Natural killer cell treated with Interleukin-12 subunit alpha and Interleukin-12 subunit beta and Interleukin-15 and Interleukin-18, amount 100 ng/mL, for 72 hours (primary cell): ENCODE measurements at regions not wholly inside any gene's neighbourhood (a gene's known extent, or its start where the extent isn't known, plus 50 kb on each side); places are given as distances from the start of the nearest gene placed in this dataset.

Experiments used
- ATAC-seq, 2 donors: fragments of 150-1000 bp; cut with Tn5 transposase in 1 of 2; sonication (Bioruptor Pico), chemical (Tn5 transposase) in 1 of 2; 2 replicates each; pipeline ENCODE4 v1.10.0; 2021
- DNase-seq: peaks from one replicate; pipeline ENCODE4 v3.0.0; 2022; ENCODE audit warnings: low spot score
- H3K27ac Mint-ChIP-seq, 2 donors: 1 replicate in 1 of 2; 2 replicates in 1 of 2; pipeline ENCODE4 v1.8.0; 2022; ENCODE audit warnings: mixed read lengths in 2 of 2, mild to moderate bottlenecking in 1 of 2, moderate library complexity in 1 of 2
- H3K27me3 Mint-ChIP-seq, 2 donors: 1 replicate in 1 of 2; 2 replicates in 1 of 2; pipeline ENCODE4 v1.8.0; 2022; ENCODE audit warnings: mixed read lengths in 2 of 2
- H3K36me3 Mint-ChIP-seq: one replicate; pipeline ENCODE4 v1.8.0; 2022; ENCODE audit warnings: mixed read lengths
- H3K4me1 Mint-ChIP-seq, 2 donors: 1 replicate in 1 of 2; 2 replicates in 1 of 2; pipeline ENCODE4 v1.8.0; 2022; ENCODE audit warnings: low read depth in 2 of 2, mixed read lengths in 2 of 2, mild to moderate bottlenecking in 1 of 2
- H3K4me3 Mint-ChIP-seq: one replicate; pipeline ENCODE4 v1.8.0; 2022; ENCODE audit warnings: mixed read lengths
- H3K9me3 Mint-ChIP-seq: 2 replicates; pipeline ENCODE4 v1.8.0; 2022; ENCODE audit warnings: mixed read lengths

DNA sequence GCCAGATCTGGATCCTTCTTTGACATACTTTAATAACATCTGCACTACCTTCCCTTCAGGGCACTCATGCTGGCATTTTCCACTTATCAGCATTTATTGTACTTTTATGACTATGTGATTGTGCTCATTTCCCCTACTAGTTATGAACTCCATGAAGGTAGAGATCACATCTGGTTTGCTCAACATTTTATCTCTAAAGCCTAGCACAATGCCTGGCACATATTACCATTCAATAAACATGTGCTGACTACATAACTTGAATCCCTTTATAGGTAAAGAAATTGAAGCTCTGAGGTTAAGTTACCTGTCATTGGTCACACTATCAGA, 221.2 kb downstream of the HHIPL2 start:
- no peak overlapping the region for H3K27ac Mint-ChIP-seq
- H3K4me3 Mint-ChIP-seq = no peak overlapping the region
- H3K4me1 Mint-ChIP-seq = no peaks in the 10 kb centered on the region
- H3K36me3 Mint-ChIP-seq = no peaks in the 10 kb centered on the region
- H3K27me3 Mint-ChIP-seq = peaks cover 2 to 7% of the 10 kb centered on the region in 2 donors
- no peak for ATAC-seq
- no peak for DNase-seq
- H3K9me3 Mint-ChIP-seq = no peaks in the 10 kb centered on the region

DNA sequence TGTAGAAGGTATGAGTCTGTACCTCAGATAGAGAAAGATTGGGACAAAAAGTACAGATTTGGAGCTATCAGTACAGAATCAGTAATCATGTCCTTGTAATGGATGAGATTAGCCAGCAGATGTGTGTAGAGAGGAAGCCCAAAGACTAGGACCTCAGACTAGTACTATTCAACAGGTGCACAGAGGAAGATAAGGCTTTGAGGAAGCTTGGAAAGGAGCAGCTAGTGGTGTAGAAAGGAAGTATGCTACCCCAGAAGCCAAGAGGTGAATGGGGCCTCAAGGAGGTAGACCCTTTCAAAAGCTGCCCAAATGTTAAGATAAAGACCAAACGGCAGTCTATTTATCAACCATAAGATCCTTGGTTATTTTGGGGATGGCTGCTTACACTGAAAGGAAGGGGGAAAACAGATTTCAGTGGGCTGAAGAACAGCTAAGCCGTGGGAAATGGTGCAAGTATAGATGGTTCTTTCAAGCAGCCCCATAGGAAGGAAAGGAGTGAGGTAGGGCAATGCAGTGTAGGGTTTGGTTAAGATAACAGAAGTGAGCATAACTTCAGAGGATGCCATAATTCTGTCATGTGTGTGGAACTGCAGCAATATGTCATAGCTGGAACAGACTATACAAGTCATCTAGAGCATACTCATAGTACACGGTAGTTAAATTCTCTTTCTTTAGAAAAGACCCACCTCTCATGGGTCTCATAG, 221.7 kb downstream of the HHIPL2 start:
- no peaks in the 10 kb centered on the region for H3K9me3 Mint-ChIP-seq
- ATAC-seq (no peak), DNase-seq (no peak)
- H3K27ac Mint-ChIP-seq = no peak overlapping the region
- H3K4me3 Mint-ChIP-seq = no peak overlapping the region
- no peaks in the 10 kb centered on the region for H3K4me1 Mint-ChIP-seq
- H3K27me3 Mint-ChIP-seq = peaks cover 2 to 12% of the 10 kb centered on the region in 2 donors
- H3K36me3 Mint-ChIP-seq = no peaks in the 10 kb centered on the region

DNA sequence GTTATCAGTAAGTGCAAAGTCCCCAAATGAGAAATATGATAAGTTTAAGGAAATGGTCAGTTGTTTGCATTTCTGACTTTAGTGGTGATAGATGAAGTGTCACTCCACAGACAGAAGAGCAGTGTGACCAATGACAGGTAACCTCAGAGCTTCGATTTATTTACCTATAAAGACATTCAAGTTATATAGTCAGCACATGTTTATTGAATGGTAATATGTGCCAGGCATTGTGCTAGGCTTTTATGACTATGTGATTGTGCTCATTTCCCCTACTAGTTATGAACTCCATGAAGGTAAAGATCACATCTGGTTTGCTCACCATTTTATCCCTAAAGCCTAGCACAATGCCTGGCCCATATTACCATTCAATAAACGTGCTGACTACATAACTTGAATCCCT, 222.4 kb downstream of the HHIPL2 start:
- peaks cover 4 to 18% of the 10 kb centered on the region in 2 donors for H3K27me3 Mint-ChIP-seq
- no peak overlapping the region for H3K27ac Mint-ChIP-seq
- no peak for DNase-seq
- ATAC-seq = no peak
- no peaks in the 10 kb centered on the region for H3K36me3 Mint-ChIP-seq
- no peak overlapping the region for H3K4me3 Mint-ChIP-seq
- H3K4me1 Mint-ChIP-seq = no peaks in the 10 kb centered on the region
- no peaks in the 10 kb centered on the region for H3K9me3 Mint-ChIP-seq

DNA sequence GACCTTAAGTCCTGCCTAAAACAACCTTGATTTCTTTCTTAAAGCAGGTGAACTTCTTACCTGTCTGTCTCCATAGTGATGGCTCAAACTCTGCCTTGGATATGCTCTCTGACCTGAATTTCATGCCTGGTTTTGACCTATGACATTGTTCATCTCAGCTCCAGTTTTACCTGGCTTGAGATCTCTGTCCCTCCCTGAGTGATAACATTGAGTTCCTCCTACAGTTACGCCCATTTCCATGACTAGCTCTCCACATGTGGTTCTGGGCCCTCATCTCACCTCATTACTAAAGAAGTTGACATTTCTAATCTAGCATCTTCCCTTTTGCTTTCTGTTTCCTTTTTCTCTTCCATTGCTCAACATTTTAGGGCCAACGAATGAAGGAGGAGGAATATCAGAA, 233.1 kb downstream of the HHIPL2 start:
- no peak for ATAC-seq
- no peak for DNase-seq
- Mint-ChIP-seq H3K27me3 (peaks cover 6 to 16% of the 10 kb centered on the region in 2 donors), H3K4me3 (no peak overlapping the region), H3K27ac (no peak overlapping the region), H3K9me3 (no peaks in the 10 kb centered on the region), H3K36me3 (no peaks in the 10 kb centered on the region), H3K4me1 (peaks cover 0 to 3% of the 10 kb centered on the region in 2 donors)

DNA sequence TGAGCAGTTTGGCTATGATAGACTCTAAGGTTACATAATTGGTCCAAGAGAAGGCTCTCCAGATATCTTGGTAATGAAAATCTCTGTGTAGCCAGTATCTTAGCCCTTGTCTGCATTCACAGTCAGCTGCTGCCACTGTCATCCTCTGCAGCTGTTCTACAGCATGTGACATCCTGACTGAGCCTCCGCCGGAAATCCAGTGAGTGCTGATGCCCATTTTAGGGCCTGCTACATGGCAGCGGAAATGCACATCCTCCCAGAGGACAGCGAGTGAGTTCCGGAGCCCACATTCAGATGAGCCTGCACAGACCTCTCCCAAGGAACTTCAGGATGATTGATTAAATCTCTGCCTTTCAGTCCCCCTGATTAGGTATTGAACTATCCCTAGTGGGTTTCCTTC, 237.1 kb downstream of the HHIPL2 start:
- Mint-ChIP-seq H3K9me3 (no peaks in the 10 kb centered on the region), H3K4me1 (peaks cover 0 to 3% of the 10 kb centered on the region in 2 donors), H3K36me3 (no peaks in the 10 kb centered on the region), H3K4me3 (no peak overlapping the region), H3K27me3 (peaks cover 0 to 4% of the 10 kb centered on the region in 2 donors), H3K27ac (no peak overlapping the region)
- ATAC-seq = peak in 1 of 2 donors; percentile 40
- no peak for DNase-seq

DNA sequence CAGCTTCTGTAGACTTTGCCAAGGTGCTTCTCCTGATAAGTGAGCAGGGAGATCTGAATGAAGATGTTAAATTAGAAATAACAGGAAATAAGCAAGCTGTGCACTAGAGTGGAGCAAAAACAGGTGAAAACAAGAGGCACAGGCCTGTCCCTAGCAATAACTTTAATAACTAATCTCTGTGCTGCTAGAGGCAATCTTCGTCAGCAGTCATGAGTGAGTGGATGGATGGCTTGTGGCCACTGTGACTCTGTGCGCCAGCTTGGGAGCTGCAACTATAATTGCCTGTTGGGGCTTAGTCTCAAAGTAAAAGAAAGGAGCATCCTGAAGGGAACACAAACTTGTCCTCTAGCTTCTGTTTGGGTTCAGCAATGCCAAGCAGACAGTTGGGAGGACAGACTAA, 240.3 kb downstream of the HHIPL2 start:
- H3K27ac Mint-ChIP-seq = no peak overlapping the region
- no peak overlapping the region for H3K4me3 Mint-ChIP-seq
- H3K9me3 Mint-ChIP-seq = no peaks in the 10 kb centered on the region
- no peaks in the 10 kb centered on the region for H3K4me1 Mint-ChIP-seq
- DNase-seq (no peak), ATAC-seq (no peak)
- no peaks in the 10 kb centered on the region for H3K36me3 Mint-ChIP-seq
- H3K27me3 Mint-ChIP-seq = peaks cover 4 to 5% of the 10 kb centered on the region in 2 donors

DNA sequence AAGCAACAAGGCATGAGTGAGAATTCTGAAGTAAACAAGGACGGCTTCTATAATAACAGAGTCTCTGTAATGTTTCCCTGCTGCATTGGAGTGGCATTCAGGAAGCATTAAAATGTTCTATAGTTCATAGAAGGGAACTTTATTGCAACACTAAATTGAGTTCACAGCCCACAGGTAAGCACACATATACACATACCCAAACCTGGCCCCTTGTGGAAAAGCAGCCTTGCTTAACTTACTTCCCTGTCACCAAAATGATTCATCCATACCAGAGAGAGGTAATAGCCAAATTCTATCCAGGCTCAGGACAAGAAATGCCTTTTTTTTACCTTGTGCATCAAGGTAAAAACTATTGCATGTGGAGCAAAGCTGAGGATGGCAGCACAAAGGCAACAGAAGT, 241.4 kb downstream of the HHIPL2 start:
- H3K36me3 Mint-ChIP-seq = no peaks in the 10 kb centered on the region
- no peak overlapping the region for H3K4me3 Mint-ChIP-seq
- DNase-seq (no peak), ATAC-seq (no peak)
- H3K9me3 Mint-ChIP-seq = no peaks in the 10 kb centered on the region
- H3K27me3 Mint-ChIP-seq = peaks cover 4 to 5% of the 10 kb centered on the region in 2 donors
- no peaks in the 10 kb centered on the region for H3K4me1 Mint-ChIP-seq
- H3K27ac Mint-ChIP-seq = no peak overlapping the region

DNA sequence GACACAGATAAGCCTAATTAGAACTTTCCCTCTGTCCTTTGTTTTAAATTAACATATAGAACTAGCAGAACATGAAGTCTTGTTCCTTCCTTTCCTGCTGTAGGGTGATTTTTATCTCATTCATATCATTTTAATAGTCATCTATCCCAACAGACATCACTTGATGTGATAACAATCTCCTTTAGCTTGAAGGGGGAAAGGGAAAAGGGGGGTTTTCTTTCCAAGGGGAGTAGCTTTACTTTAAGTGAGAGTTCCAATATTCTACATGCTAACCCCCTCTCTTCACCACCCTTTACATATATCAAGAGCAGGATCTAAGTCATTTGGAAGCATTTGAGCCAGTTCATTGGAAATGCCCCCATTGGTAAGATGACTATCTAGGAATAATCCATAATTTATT, 241.9 kb downstream of the HHIPL2 start:
- H3K4me1 Mint-ChIP-seq = no peaks in the 10 kb centered on the region
- no peaks in the 10 kb centered on the region for H3K9me3 Mint-ChIP-seq
- H3K36me3 Mint-ChIP-seq = no peaks in the 10 kb centered on the region
- H3K27ac Mint-ChIP-seq = no peak overlapping the region
- ATAC-seq (no peak), DNase-seq (no peak)
- H3K27me3 Mint-ChIP-seq = peaks cover 4 to 5% of the 10 kb centered on the region in 2 donors
- no peak overlapping the region for H3K4me3 Mint-ChIP-seq

DNA sequence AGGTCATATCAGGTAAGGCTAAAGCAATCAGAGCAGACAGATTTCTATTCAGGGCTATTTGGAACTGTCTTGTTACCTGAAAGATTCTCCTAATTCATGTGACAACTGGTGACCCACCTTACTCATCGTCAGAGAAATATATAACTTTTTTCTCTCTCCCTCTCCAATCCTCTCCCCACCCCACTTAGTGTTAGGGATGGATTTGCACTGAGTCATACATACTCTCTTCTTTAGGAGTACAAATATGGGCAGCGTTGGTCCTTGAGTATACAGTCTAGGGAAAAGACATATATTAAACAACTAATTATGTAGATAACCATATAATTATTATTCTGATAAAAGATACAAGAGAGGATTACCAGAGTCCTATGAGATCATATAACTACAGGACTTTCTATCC, 246.3 kb downstream of the HHIPL2 start:
- H3K9me3 Mint-ChIP-seq = no peaks in the 10 kb centered on the region
- H3K4me3 Mint-ChIP-seq = no peak overlapping the region
- no peaks in the 10 kb centered on the region for H3K4me1 Mint-ChIP-seq
- H3K27ac Mint-ChIP-seq = no peak overlapping the region
- ATAC-seq (no peak), DNase-seq (no peak)
- peaks cover 4 to 5% of the 10 kb centered on the region in 2 donors for H3K27me3 Mint-ChIP-seq
- no peaks in the 10 kb centered on the region for H3K36me3 Mint-ChIP-seq

DNA sequence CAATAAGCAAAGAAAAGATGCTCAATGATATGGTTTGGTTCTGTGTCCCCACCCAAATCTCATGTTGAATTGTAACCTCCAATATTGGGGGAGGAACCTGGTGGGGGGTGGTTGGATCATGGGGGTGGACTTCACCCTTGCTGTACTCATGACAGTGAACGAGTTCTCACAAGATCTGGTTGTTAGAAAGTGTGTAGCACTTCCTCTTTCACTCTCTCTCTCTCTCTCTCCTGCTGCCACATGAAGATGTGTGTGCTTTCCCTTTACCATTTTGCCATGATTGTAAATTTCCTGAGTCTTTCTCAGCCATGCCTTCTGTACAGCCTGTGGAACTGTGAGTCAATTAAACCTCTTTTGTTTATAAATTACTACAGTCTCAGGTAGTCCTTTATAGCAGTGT, 248.4 kb downstream of the HHIPL2 start:
- H3K27me3 Mint-ChIP-seq = peaks cover 4 to 11% of the 10 kb centered on the region in 2 donors
- no peak overlapping the region for H3K4me3 Mint-ChIP-seq
- DNase-seq = no peak
- no peak overlapping the region for H3K27ac Mint-ChIP-seq
- ATAC-seq = no peak
- H3K9me3 Mint-ChIP-seq = no peaks in the 10 kb centered on the region
- no peaks in the 10 kb centered on the region for H3K4me1 Mint-ChIP-seq
- H3K36me3 Mint-ChIP-seq = peaks cover 7% of the 10 kb centered on the region

DNA sequence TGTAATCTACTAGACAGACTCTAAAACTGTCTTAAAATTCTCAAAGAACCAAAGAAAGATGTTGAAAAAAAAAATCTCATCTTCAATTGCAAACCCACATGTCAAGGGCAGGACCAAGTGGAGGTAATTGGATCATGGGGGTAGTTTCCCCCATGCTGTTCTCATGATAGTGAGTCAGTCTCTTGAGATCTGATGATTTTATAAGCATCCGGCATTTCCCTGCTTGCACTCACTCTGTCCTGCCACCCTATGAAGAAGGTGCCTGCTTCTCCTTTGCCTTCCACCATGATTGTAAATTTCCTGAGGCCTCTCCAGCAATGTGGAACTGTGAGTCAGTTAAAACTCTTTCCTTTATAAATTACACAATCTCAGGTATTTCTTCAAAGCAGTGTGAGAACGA, 257.0 kb downstream of the HHIPL2 start:
- H3K4me3 Mint-ChIP-seq = no peak overlapping the region
- no peak for ATAC-seq
- no peaks in the 10 kb centered on the region for H3K4me1 Mint-ChIP-seq

DNA sequence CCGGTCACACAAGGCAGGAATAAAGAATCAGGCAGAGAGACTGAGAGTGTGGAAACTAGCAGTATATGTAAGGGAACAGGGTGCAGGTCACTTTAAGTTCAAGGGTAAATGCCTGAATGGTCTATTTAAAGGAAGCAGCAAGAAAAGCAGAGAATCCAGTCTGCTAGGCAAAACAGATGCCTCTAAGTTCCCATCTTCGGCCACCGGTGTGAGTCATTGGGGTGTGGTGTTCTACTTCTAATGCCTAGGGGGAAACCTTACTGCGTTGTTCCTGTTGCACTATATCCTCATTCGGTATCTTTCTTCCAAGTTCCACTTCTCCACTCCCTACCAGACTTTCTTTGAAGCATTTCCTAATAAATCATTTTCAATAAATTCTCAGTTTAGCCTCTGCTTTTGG, 259.9 kb downstream of the HHIPL2 start:
- Mint-ChIP-seq H3K27ac (no peak overlapping the region), H3K9me3 (no peaks in the 10 kb centered on the region), H3K27me3 (peaks cover 4 to 13% of the 10 kb centered on the region in 2 donors), H3K4me3 (no peak overlapping the region), H3K4me1 (no peaks in the 10 kb centered on the region), H3K36me3 (no peaks in the 10 kb centered on the region)
- ATAC-seq (no peak), DNase-seq (no peak)

More for the DNA sequence above, 257.0 kb downstream of the HHIPL2 start:
- H3K9me3 Mint-ChIP-seq = no peaks in the 10 kb centered on the region
- no peak for DNase-seq
- peaks cover 9% of the 10 kb centered on the region for H3K36me3 Mint-ChIP-seq
- peaks cover 4 to 24% of the 10 kb centered on the region in 2 donors for H3K27me3 Mint-ChIP-seq
- no peak overlapping the region for H3K27ac Mint-ChIP-seq

DNA sequence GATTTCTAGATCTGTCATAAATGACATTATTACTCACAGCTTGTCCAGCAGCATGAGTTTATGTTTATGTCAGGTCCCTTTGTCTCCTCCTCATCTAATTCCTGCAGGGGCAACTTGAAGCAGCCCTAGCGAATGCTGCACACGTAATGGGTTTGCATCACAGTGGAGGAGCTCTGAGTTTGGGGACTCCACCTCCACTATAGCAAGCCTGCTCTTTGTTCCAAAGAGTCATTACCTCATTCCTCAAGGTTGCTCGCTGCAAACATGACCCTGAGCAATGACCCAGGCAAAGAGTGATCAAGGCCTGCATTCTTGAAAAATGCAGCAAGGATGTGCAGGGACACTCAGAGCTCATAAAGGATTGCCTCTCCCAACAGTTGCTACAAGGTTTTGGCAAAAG, 261.9 kb downstream of the HHIPL2 start:
- ATAC-seq (no peak), DNase-seq (no peak)
- Mint-ChIP-seq H3K27me3 (peaks cover 8 to 13% of the 10 kb centered on the region in 2 donors), H3K4me3 (no peak overlapping the region), H3K27ac (no peak overlapping the region), H3K9me3 (no peaks in the 10 kb centered on the region), H3K36me3 (no peaks in the 10 kb centered on the region), H3K4me1 (no peaks in the 10 kb centered on the region)

DNA sequence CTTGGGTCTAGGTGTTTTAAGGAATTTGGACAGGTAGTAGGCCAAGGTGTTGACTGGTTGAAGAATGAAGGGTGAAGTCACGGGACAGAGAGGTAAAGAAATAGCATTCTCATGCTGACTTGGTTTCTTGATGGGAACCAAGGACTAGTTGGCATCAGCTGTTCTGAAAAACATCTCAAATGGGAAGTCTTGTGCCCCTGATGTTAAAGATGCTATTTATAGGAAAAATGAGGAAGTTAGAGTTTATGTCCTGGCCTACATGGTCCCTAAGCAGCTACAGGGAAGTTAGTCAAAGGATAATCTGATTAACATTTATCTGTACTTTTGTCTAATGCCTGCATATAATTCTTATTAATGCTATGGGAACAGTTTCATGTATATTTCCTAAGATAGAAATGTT, 262.4 kb downstream of the HHIPL2 start:
- H3K9me3 Mint-ChIP-seq = no peaks in the 10 kb centered on the region
- ATAC-seq (no peak), DNase-seq (no peak)
- H3K4me1 Mint-ChIP-seq = no peaks in the 10 kb centered on the region
- no peaks in the 10 kb centered on the region for H3K36me3 Mint-ChIP-seq
- no peak overlapping the region for H3K4me3 Mint-ChIP-seq
- H3K27ac Mint-ChIP-seq = no peak overlapping the region
- peaks cover 8 to 13% of the 10 kb centered on the region in 2 donors for H3K27me3 Mint-ChIP-seq

DNA sequence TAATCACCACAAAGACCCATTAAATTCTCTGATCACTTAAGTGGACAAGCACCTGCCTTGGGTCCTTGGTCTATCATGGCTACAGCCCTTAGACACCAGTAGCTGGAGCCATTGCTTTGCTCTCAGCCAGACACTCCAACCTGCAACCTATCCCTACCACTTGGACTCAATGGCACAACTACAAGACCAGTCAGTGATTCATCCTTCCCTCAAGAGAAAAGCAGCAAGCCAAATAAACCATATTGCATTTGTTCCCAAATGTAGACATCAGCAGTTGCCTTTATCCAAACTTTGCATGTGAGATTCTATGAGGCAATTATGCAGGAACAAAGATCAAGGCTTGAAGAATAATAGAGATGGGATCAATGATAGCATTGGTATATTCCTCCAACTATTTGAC, 263.4 kb downstream of the HHIPL2 start:
- Mint-ChIP-seq H3K36me3 (no peaks in the 10 kb centered on the region), H3K4me3 (no peak overlapping the region), H3K9me3 (no peaks in the 10 kb centered on the region), H3K27ac (no peak overlapping the region), H3K27me3 (peaks cover 8% of the 10 kb centered on the region in 2 donors), H3K4me1 (no peaks in the 10 kb centered on the region)
- no peak for ATAC-seq
- no peak for DNase-seq
